HG02943 (cell line): ENCODE measurements at regions not wholly inside any gene's neighbourhood (a gene's known extent, or its start where the extent isn't known, plus 50 kb on each side); places are given as distances from the start of the nearest gene placed in this dataset.

Experiments
- ATAC-seq: cut with Tn5 transposase; IDR thresholded peaks from one replicate; pipeline ENCODE4 v1.9.1; 2021; ENCODE audit warnings: mild to moderate bottlenecking, low read depth, moderate library complexity; ENCODE audit not compliant: unreplicated experiment

GRCh38 chr5:6039111-6039510 lies 339.2 kb downstream of the MED10 start:
- no peak for ATAC-seq

GRCh38 chr5:6036006-6036405 lies 342.3 kb downstream of the MED10 start:
- no peak for ATAC-seq

- no peak for ATAC-seq
Measured at GRCh38 chr5:6029811-6030271, 348.5 kb downstream of the MED10 start.

GRCh38 chr5:6026766-6027406 lies 351.5 kb downstream of the MED10 start:
- ATAC-seq, result no peak

- no peak for ATAC-seq
Measured at GRCh38 chr5:6019612-6020011, 358.7 kb downstream of the MED10 start.

GRCh38 chr5:6013506-6013905 lies 364.8 kb downstream of the MED10 start:
- ATAC-seq, result no peak

- no peak for ATAC-seq
Measured at GRCh38 chr5:6011199-6011598, 367.1 kb downstream of the MED10 start.

GRCh38 chr5:6006838-6007314 lies 371.5 kb downstream of the MED10 start:
- no peak for ATAC-seq

- no peak for ATAC-seq
Measured at GRCh38 chr5:6003040-6003825, 375.1 kb downstream of the MED10 start.

- ATAC-seq, result no peak
Measured at GRCh38 chr5:6000867-6001266, 377.5 kb downstream of the MED10 start.

GRCh38 chr5:5995819-5996218 lies 382.5 kb downstream of the MED10 start:
- no peak for ATAC-seq

GRCh38 chr5:5986492-5987178 lies 391.7 kb downstream of the MED10 start:
- no peak for ATAC-seq

GRCh38 chr5:5985332-5985731 lies 393.0 kb downstream of the MED10 start:
- no peak for ATAC-seq

- no peak for ATAC-seq
Measured at GRCh38 chr5:5983261-5983980, 394.9 kb downstream of the MED10 start.

GRCh38 chr5:5981562-5981961 lies 396.8 kb downstream of the MED10 start:
- no peak for ATAC-seq

GRCh38 chr5:5980538-5980895 lies 397.8 kb downstream of the MED10 start:
- ATAC-seq, result no peak

- ATAC-seq, result no peak
Measured at GRCh38 chr5:5979761-5980537, 398.4 kb downstream of the MED10 start.

GRCh38 chr5:5979377-5979760 lies 399.0 kb downstream of the MED10 start:
- ATAC-seq, result no peak

GRCh38 chr5:5978501-5979376 lies 399.6 kb downstream of the MED10 start:
- no peak for ATAC-seq
